OCI-LY1 (cell line): ENCODE measurements at regions not wholly inside any gene's neighbourhood (a gene's known extent, or its start where the extent isn't known, plus 50 kb on each side); places are given as distances from the start of the nearest gene placed in this dataset.
"Not testable (repeated sequence)": the region's sequence is repeated elsewhere in the genome, so short reads cannot be mapped to it uniquely, and the experiment has no call there.

Experiments
- H2AFZ ChIP-seq: fragments of 200-600 bp; sonication (generic), shearing (Covaris generic); 2 replicates; pipeline ENCODE4 v1.6.0; 2014; ENCODE audit warnings: antibody characterized with exemption, mild to moderate bottlenecking, low read length
- H3F3A ChIP-seq: fragments of 200-600 bp; sonication (generic), shearing (Covaris generic); 2 replicates; pipeline ENCODE4 v1.6.0; 2014; ENCODE audit warnings: mild to moderate bottlenecking, antibody characterized with exemption, low read length, moderate library complexity; ENCODE audit not compliant: insufficient read depth
- H3K27ac ChIP-seq: fragments of 200-600 bp; sonication (generic); 2 replicates; pipeline ENCODE4 v1.5.1; 2014; ENCODE audit warnings: low read length, mixed run types, mild to moderate bottlenecking, low read depth; ENCODE audit not compliant: poor library complexity, severe bottlenecking
- H3K27me3 ChIP-seq: fragments of 200-600 bp; sonication (generic); 2 replicates; pipeline ENCODE4 v1.6.0; 2014; ENCODE audit warnings: antibody characterized with exemption, mild to moderate bottlenecking, low read length, moderate library complexity; ENCODE audit not compliant: insufficient read depth
- H3K36me3 ChIP-seq: fragments of 200-600 bp; sonication (generic); 2 replicates; pipeline ENCODE4 v1.6.1; 2014; ENCODE audit warnings: mild to moderate bottlenecking, antibody characterized with exemption, low read length, moderate library complexity, mixed read lengths; ENCODE audit not compliant: insufficient read depth
- H3K4me1 ChIP-seq: fragments of 200-600 bp; sonication (generic); 2 replicates; pipeline ENCODE4 v1.5.1; 2014; ENCODE audit warnings: mild to moderate bottlenecking, low read length, moderate library complexity; ENCODE audit not compliant: insufficient read depth, severe bottlenecking
- H3K4me2 ChIP-seq: fragments of 200-600 bp; sonication (generic), shearing (Covaris generic); 2 replicates; pipeline ENCODE4 v1.6.1; 2014; ENCODE audit warnings: low read length
- H3K4me3 ChIP-seq: fragments of 200-600 bp; sonication (generic); 2 replicates; pipeline ENCODE4 v1.5.1; 2014; ENCODE audit warnings: low read length, low read depth, mild to moderate bottlenecking, mixed read lengths; ENCODE audit not compliant: poor library complexity, severe bottlenecking
- H3K79me2 ChIP-seq: fragments of 200-600 bp; shearing (Covaris generic); 2 replicates; pipeline ENCODE4 v1.6.1; 2016; ENCODE audit warnings: mixed run types, low read length, mixed read lengths; ENCODE audit not compliant: insufficient read depth
- H3K9ac ChIP-seq: fragments of 200-600 bp; sonication (generic), shearing (Covaris generic); 2 replicates; pipeline ENCODE4 v1.6.1; 2014; ENCODE audit warnings: mild to moderate bottlenecking, low read length, mixed read lengths
- H3K9me2 ChIP-seq: fragments of 200-600 bp; sonication (generic), shearing (Covaris generic); 2 replicates; pipeline ENCODE4 v1.6.1; 2014; ENCODE audit warnings: low read depth, mild to moderate bottlenecking, low read length, mixed read lengths
- H3K9me3 ChIP-seq: fragments of 200-600 bp; shearing (Covaris generic); 2 replicates; pipeline ENCODE4 v1.6.1; 2014; ENCODE audit warnings: low read length, mixed read lengths
- H4K20me1 ChIP-seq: fragments of 200-600 bp; sonication (generic), shearing (Covaris generic); 2 replicates; pipeline ENCODE4 v1.6.0; 2016; ENCODE audit warnings: mild to moderate bottlenecking, low read length; ENCODE audit not compliant: insufficient read depth

- not testable (repeated sequence) for H3K9me3 ChIP-seq, H3K9me2 ChIP-seq, H3K79me2 ChIP-seq, H3K4me3 ChIP-seq, H2AFZ ChIP-seq, H3K4me1 ChIP-seq, H3K27me3 ChIP-seq, H4K20me1 ChIP-seq, H3K9ac ChIP-seq, H3K36me3 ChIP-seq, H3K4me2 ChIP-seq, H3K27ac ChIP-seq, H3F3A ChIP-seq
These were observed 364.9 kb downstream of the FOXD4L5 start for GRCh38 chr9:64920147-64920546.

GRCh38 chr9:64888643-64889042 is 396.4 kb downstream of the FOXD4L5 start:
- H3F3A ChIP-seq, H3K9me3 ChIP-seq, H3K79me2 ChIP-seq, H3K27me3 ChIP-seq, H3K27ac ChIP-seq, H3K4me1 ChIP-seq, H2AFZ ChIP-seq, H3K4me3 ChIP-seq, H3K9me2 ChIP-seq, H3K9ac ChIP-seq, H3K4me2 ChIP-seq, H4K20me1 ChIP-seq, H3K36me3 ChIP-seq: not testable (repeated sequence)

GRCh38 chr9:64870594-64870993 is 414.4 kb downstream of the FOXD4L5 start:
- H3F3A ChIP-seq, H2AFZ ChIP-seq, H3K36me3 ChIP-seq, H3K79me2 ChIP-seq, H3K4me1 ChIP-seq, H4K20me1 ChIP-seq, H3K9me3 ChIP-seq, H3K9ac ChIP-seq, H3K4me2 ChIP-seq, H3K27me3 ChIP-seq, H3K4me3 ChIP-seq, H3K9me2 ChIP-seq: not testable (repeated sequence)
- H3K27ac ChIP-seq: peak overlapping the region; percentile 50
